Brain microvascular endothelial cell (primary cell): ENCODE measurements at regions not wholly inside any gene's neighbourhood (a gene's known extent, or its start where the extent isn't known, plus 50 kb on each side); places are given as distances from the start of the nearest gene placed in this dataset.

ENCODE experiments used
- DNase-seq: peaks from one replicate; pipeline ENCODE4 v3.0.0-alpha.2; 2020
- H3K27ac ChIP-seq: fragments of 250-450 bp; sonication (Bioruptor Pico); 2 replicates; pipeline ENCODE4 v1.5.1; 2020; ENCODE audit warnings: mild to moderate bottlenecking, moderate library complexity
- H3K27me3 ChIP-seq: fragments of 250-450 bp; sonication (Bioruptor Pico); replicated peaks from 2 replicates; pipeline ENCODE4 v1.5.1; 2020; ENCODE audit warnings: mild to moderate bottlenecking
- H3K36me3 ChIP-seq: fragments of 250-450 bp; sonication (Bioruptor Pico); replicated peaks from 2 replicates; pipeline ENCODE4 v1.5.1; 2020; ENCODE audit warnings: mild to moderate bottlenecking
- H3K4me3 ChIP-seq: 2 replicates; pipeline ENCODE4 v1.5.1; 2011; ENCODE audit warnings: low read depth, mild to moderate bottlenecking, control low read depth, low read length, moderate library complexity
- in situ Hi-C: cut with HindIII; loops from 2 replicates; pipeline ENCODE4 v1.10.0; 2017; ENCODE audit warnings: low sequenced_read_pairs, low pct_ligation_motif_present
- TF ChIP-seq, protein P1 (sequence below): IDR thresholded peaks from 2 replicates; pipeline ENCODE4 v1.5.1; 2011; ENCODE audit warnings: low read depth, mild to moderate bottlenecking, moderate library complexity, low read length, control low read depth, inconsistent platforms; ENCODE audit errors: missing control alignments

DNA sequence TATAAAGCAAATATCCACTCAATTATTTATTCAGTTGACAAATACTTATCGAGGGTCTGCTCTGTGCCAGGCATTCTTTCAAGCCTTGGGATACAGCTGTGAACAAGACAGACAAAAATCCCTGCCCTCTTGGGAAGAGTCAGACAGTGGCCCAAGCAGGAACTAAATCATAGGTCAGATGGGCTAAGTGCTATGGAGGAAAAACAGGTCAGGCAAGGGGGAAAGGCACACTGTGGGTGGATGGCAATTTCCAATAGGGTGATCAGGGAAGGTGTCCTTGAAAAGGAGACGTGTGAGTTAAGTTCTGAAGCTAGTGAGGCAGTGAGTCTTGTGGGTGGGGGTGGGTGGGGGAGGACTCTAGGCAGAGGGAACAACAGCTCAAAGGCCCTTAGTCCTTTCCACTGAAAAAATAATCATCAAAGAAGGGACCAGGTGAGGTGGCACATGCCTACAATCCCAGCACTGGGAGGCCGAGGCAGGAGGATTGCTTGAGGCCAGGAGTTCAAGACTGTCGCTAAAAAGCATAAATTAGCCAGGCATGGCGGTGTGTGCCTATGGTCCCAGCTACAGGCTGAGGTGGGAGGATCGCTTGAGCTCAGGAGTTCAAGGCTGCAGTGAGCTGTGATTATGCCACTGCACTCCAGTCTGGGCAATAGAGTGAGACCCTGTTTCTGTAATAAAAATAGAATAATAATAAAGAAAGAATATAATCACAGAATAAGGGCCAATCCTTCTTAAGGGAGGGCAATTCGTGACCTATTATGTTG is 95.2 kb upstream of the CPEB4 start:
- in situ Hi-C loops, result no loop called here
- TF ChIP-seq, protein P1, sequence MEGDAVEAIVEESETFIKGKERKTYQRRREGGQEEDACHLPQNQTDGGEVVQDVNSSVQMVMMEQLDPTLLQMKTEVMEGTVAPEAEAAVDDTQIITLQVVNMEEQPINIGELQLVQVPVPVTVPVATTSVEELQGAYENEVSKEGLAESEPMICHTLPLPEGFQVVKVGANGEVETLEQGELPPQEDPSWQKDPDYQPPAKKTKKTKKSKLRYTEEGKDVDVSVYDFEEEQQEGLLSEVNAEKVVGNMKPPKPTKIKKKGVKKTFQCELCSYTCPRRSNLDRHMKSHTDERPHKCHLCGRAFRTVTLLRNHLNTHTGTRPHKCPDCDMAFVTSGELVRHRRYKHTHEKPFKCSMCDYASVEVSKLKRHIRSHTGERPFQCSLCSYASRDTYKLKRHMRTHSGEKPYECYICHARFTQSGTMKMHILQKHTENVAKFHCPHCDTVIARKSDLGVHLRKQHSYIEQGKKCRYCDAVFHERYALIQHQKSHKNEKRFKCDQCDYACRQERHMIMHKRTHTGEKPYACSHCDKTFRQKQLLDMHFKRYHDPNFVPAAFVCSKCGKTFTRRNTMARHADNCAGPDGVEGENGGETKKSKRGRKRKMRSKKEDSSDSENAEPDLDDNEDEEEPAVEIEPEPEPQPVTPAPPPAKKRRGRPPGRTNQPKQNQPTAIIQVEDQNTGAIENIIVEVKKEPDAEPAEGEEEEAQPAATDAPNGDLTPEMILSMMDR, result no peak
- H3K36me3 ChIP-seq, result no peaks in the 10 kb centered on the region
- no peaks in the 10 kb centered on the region for H3K27me3 ChIP-seq
- no peak for DNase-seq
- no peak overlapping the region for H3K27ac ChIP-seq
- H3K4me3 ChIP-seq, result no peak overlapping the region

DNA sequence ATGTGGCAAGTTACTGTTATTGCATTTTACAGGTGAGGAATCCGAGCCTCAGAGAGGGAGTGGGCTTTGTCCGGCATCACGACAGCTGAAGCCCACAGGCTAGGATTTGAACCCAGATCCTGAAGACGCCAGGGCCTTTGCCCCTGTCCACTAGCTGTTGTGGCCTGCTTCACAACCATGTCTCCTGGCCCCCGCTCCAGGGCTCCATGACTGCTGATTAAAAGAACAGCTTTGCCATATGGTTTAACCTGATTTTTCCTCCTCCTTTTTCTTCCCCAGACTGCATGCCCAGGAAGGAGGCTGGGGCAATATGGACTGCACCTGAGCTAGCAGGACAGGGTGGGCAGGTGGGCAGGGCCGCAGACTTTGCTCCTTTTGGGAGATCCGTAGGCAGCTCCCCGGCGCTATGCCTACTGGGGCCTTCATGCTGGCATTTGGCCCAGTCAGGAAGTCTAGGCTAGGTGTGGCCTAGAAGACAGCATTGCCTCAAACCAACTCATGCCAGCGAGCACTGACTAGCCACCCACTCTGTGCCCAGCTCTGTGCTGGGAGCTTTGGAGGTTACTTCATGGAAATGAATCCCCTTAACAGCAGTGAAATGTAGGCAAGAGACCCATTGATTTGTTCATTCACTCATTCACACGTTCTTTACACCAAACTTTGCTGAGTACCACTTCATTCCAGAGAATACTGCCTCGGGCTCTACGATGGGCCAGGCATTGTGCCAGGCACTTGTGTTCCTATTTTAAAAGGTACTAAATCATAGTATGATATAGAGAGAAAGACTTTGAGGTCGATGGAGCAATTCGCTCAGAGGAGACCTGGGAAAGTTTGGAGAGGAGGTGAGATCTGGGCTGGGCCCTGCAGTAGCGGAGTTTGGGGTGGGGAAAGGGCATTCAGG is 94.3 kb upstream of the CPEB4 start:
- in situ Hi-C loops, result no loop called here
- no peaks in the 10 kb centered on the region for H3K36me3 ChIP-seq
- no peak overlapping the region for H3K27ac ChIP-seq
- no peak for DNase-seq
- H3K4me3 ChIP-seq, result no peak overlapping the region
- no peaks in the 10 kb centered on the region for H3K27me3 ChIP-seq
- TF ChIP-seq, protein P1, result no peak

- TF ChIP-seq, protein P1, result no peak
- Histone ChIP-seq H3K36me3 (no peaks in the 10 kb centered on the region), H3K27ac (no peak overlapping the region), H3K27me3 (no peaks in the 10 kb centered on the region), H3K4me3 (no peak overlapping the region)
- DNase-seq, result no peak
- in situ Hi-C loops, result no loop called here
Observed at GRCh38 chr5:173794901-173795416, 93.2 kb upstream of the CPEB4 start.

- Histone ChIP-seq H3K27me3 (no peaks in the 10 kb centered on the region), H3K27ac (no peak overlapping the region), H3K4me3 (no peak overlapping the region), H3K36me3 (no peaks in the 10 kb centered on the region)
- no peak for DNase-seq
- in situ Hi-C loops, result no loop called here
- TF ChIP-seq, protein P1, result no peak
Observed at GRCh38 chr5:173795601-173796000, 92.5 kb upstream of the CPEB4 start.

- TF ChIP-seq, protein P1, result no peak
- no peak for DNase-seq
- H3K36me3 ChIP-seq, result no peaks in the 10 kb centered on the region
- in situ Hi-C loops, result no loop called here
- no peak overlapping the region for H3K4me3 ChIP-seq
- H3K27me3 ChIP-seq, result no peaks in the 10 kb centered on the region
- no peak overlapping the region for H3K27ac ChIP-seq
Observed at GRCh38 chr5:173796721-173797495, 91.2 kb upstream of the CPEB4 start.
